MM.1S (cell line): ENCODE measurements at regions not wholly inside any gene's neighbourhood (a gene's known extent, or its start where the extent isn't known, plus 50 kb on each side); places are given as distances from the start of the nearest gene placed in this dataset.

ENCODE experiments used
- DNase-seq: peaks from one replicate; pipeline ENCODE4 v3.0.0-alpha.2; 2015
- H2AFZ ChIP-seq: fragments of 300-600 bp; sonication (generic); 2 replicates; pipeline ENCODE4 v1.6.0; 2016; ENCODE audit warnings: antibody characterized with exemption, low read length
- H3F3A ChIP-seq: fragments of 300-600 bp; sonication (generic); 2 replicates; pipeline ENCODE4 v1.6.1; 2016; ENCODE audit warnings: mild to moderate bottlenecking, antibody characterized with exemption, low read length, moderate library complexity, mixed read lengths; ENCODE audit not compliant: insufficient read depth
- H3K27ac ChIP-seq: fragments of 300-600 bp; sonication (generic); 2 replicates; pipeline ENCODE4 v1.5.1; 2016; ENCODE audit warnings: mild to moderate bottlenecking, low read length
- H3K27me3 ChIP-seq: fragments of 300-600 bp; sonication (generic); replicated peaks from 2 replicates; pipeline ENCODE4 v1.6.0; 2016; ENCODE audit warnings: low read length; ENCODE audit not compliant: insufficient read depth
- H3K36me3 ChIP-seq: fragments of 300-600 bp; sonication (generic); replicated peaks from 2 replicates; pipeline ENCODE4 v1.6.1; 2016; ENCODE audit warnings: mild to moderate bottlenecking, low read length, mixed read lengths; ENCODE audit not compliant: insufficient read depth
- H3K4me1 ChIP-seq: fragments of 300-600 bp; sonication (generic); 2 replicates; pipeline ENCODE4 v1.6.1; 2016; ENCODE audit warnings: low read length, mixed read lengths
- H3K4me2 ChIP-seq: fragments of 300-600 bp; sonication (generic); 2 replicates; pipeline ENCODE4 v1.6.0; 2016; ENCODE audit warnings: low read depth, low read length
- H3K4me3 ChIP-seq: fragments of 300-600 bp; sonication (generic); 2 replicates; pipeline ENCODE4 v1.5.1; 2016; ENCODE audit warnings: low read length, mixed read lengths
- H3K79me2 ChIP-seq: fragments of 300-600 bp; sonication (generic); 2 replicates; pipeline ENCODE4 v1.6.1; 2016; ENCODE audit warnings: mixed run types, low read length, mixed read lengths
- H3K9ac ChIP-seq: fragments of 300-600 bp; sonication (generic); 2 replicates; pipeline ENCODE4 v1.6.1; 2016; ENCODE audit warnings: low read length, mixed read lengths
- H3K9me2 ChIP-seq: fragments of 300-600 bp; sonication (generic); replicated peaks from 2 replicates; pipeline ENCODE4 v1.6.1; 2016; ENCODE audit warnings: mild to moderate bottlenecking, low read length, mixed read lengths; ENCODE audit not compliant: insufficient read depth
- H3K9me3 ChIP-seq: fragments of 300-600 bp; sonication (generic); replicated peaks from 2 replicates; pipeline ENCODE4 v1.6.1; 2016; ENCODE audit warnings: mild to moderate bottlenecking, low read length, mixed read lengths; ENCODE audit not compliant: insufficient read depth
- H4K20me1 ChIP-seq: fragments of 300-600 bp; sonication (generic); 2 replicates; pipeline ENCODE4 v1.6.1; 2016; ENCODE audit warnings: mild to moderate bottlenecking, low read length, moderate library complexity, mixed read lengths; ENCODE audit not compliant: insufficient read depth
- EZH2 ChIP-seq: fragments of 300-600 bp; sonication (generic); optimal IDR thresholded peaks from 2 replicates; pipeline ENCODE3; 2017; ENCODE audit warnings: low read depth, mild to moderate bottlenecking, antibody characterized with exemption, low read length, mixed read lengths
- EZH2phosphoT487 ChIP-seq: fragments of 300-600 bp; sonication (generic); IDR thresholded peaks from 2 replicates; pipeline ENCODE4 v1.6.1; 2018; ENCODE audit warnings: antibody characterized with exemption, low read length
- TF ChIP-seq, protein P1 (sequence below): fragments of 300-600 bp; sonication (generic); IDR thresholded peaks from 2 replicates; pipeline ENCODE4 v1.5.1; 2016; ENCODE audit warnings: antibody characterized with exemption, low read length, mixed read lengths

GRCh38 chr12:107349839-107350238 lies 256.5 kb upstream of the CRY1 start:
- no peaks in the 10 kb centered on the region for H3K79me2 ChIP-seq
- TF ChIP-seq, protein P1, sequence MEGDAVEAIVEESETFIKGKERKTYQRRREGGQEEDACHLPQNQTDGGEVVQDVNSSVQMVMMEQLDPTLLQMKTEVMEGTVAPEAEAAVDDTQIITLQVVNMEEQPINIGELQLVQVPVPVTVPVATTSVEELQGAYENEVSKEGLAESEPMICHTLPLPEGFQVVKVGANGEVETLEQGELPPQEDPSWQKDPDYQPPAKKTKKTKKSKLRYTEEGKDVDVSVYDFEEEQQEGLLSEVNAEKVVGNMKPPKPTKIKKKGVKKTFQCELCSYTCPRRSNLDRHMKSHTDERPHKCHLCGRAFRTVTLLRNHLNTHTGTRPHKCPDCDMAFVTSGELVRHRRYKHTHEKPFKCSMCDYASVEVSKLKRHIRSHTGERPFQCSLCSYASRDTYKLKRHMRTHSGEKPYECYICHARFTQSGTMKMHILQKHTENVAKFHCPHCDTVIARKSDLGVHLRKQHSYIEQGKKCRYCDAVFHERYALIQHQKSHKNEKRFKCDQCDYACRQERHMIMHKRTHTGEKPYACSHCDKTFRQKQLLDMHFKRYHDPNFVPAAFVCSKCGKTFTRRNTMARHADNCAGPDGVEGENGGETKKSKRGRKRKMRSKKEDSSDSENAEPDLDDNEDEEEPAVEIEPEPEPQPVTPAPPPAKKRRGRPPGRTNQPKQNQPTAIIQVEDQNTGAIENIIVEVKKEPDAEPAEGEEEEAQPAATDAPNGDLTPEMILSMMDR, result no peak
- TF ChIP-seq EZH2phosphoT487, result no peak
- TF ChIP-seq EZH2, result no peak
- H3K4me3 ChIP-seq, result no peak overlapping the region
- no peak overlapping the region for H2AFZ ChIP-seq
- no peak overlapping the region for H3K9ac ChIP-seq
- H3K27ac ChIP-seq, result no peak overlapping the region
- no peaks in the 10 kb centered on the region for H4K20me1 ChIP-seq
- DNase-seq, result no peak
- H3K9me2 ChIP-seq, result no peaks in the 10 kb centered on the region
- no peaks in the 10 kb centered on the region for H3K9me3 ChIP-seq
- no peaks in the 10 kb centered on the region for H3K27me3 ChIP-seq
- H3F3A ChIP-seq, result no peaks in the 10 kb centered on the region
- H3K4me1 ChIP-seq, result no peaks in the 10 kb centered on the region
- H3K36me3 ChIP-seq, result no peaks in the 10 kb centered on the region
- H3K4me2 ChIP-seq, result no peak overlapping the region

GRCh38 chr12:107351109-107351508 lies 257.8 kb upstream of the CRY1 start:
- TF ChIP-seq, protein P1, result no peak
- no peak for TF ChIP-seq EZH2
- no peak for TF ChIP-seq EZH2phosphoT487

DNA sequence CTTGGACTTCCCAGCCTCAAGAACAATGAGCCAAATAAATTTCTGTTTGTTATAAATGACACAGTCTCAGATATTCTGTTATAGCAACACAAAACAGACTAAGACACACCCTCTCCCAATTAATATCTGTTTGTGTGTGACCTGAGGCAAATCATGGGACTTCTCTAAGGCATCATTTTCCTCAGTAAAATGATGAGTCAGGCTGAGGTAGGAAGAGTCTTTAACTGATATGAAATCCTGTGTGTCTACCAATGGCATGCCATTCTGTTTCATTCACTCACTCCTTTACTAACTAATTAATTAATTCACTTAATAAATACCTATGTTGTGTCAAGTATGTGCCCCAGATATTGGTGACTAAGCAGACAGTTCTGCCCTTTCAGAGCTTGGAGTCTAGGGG lies 258.4 kb upstream of the CRY1 start:
- no peak for TF ChIP-seq EZH2
- no peak for TF ChIP-seq EZH2phosphoT487
- TF ChIP-seq, protein P1, result no peak
- Histone ChIP-seq H3F3A (no peaks in the 10 kb centered on the region), H3K36me3 (no peaks in the 10 kb centered on the region), H3K4me1 (no peaks in the 10 kb centered on the region), H3K27ac (no peak overlapping the region), H4K20me1 (no peaks in the 10 kb centered on the region), H3K4me3 (no peak overlapping the region), H3K79me2 (no peaks in the 10 kb centered on the region), H3K9me2 (no peaks in the 10 kb centered on the region), H3K27me3 (no peaks in the 10 kb centered on the region), H2AFZ (no peak overlapping the region), H3K4me2 (no peak overlapping the region), H3K9ac (no peak overlapping the region), H3K9me3 (no peaks in the 10 kb centered on the region)
- no peak for DNase-seq

More at GRCh38 chr12:107351109-107351508, 257.8 kb upstream of the CRY1 start:
- H3K9me2 ChIP-seq, result no peaks in the 10 kb centered on the region
- no peaks in the 10 kb centered on the region for H3K79me2 ChIP-seq
- H3K4me3 ChIP-seq, result no peak overlapping the region
- H3K9me3 ChIP-seq, result no peaks in the 10 kb centered on the region
- DNase-seq, result no peak
- no peak overlapping the region for H2AFZ ChIP-seq
- no peak overlapping the region for H3K9ac ChIP-seq
- no peaks in the 10 kb centered on the region for H3K4me1 ChIP-seq
- no peaks in the 10 kb centered on the region for H3K27me3 ChIP-seq
- H4K20me1 ChIP-seq, result no peaks in the 10 kb centered on the region
- H3K27ac ChIP-seq, result no peak overlapping the region
- no peaks in the 10 kb centered on the region for H3F3A ChIP-seq
- no peaks in the 10 kb centered on the region for H3K36me3 ChIP-seq
- H3K4me2 ChIP-seq, result no peak overlapping the region
